Neuronal stem cell (in vitro differentiated cells): ENCODE measurements at regions not wholly inside any gene's neighbourhood (a gene's known extent, or its start where the extent isn't known, plus 50 kb on each side); places are given as distances from the start of the nearest gene placed in this dataset.
"Not testable (repeated sequence)": the region's sequence is repeated elsewhere in the genome, so short reads cannot be mapped to it uniquely, and the experiment has no call there.

Experiments
- DNase-seq: peaks from one replicate; pipeline ENCODE4 v3.0.0-alpha.2; 2013; ENCODE audit warnings: low spot score
- H2AFZ ChIP-seq: one replicate; pipeline ENCODE4 v1.6.1; 2013; ENCODE audit warnings: mild to moderate bottlenecking, low read length, inconsistent platforms
- H2AK5ac ChIP-seq: 2 replicates; pipeline ENCODE4 v1.6.1; 2013; ENCODE audit warnings: low read depth, mild to moderate bottlenecking, inconsistent platforms, low read length, moderate library complexity, mixed read lengths
- H2BK120ac ChIP-seq: 2 replicates; pipeline ENCODE4 v1.6.1; 2013; ENCODE audit warnings: low read depth, mild to moderate bottlenecking, inconsistent platforms, low read length, moderate library complexity, mixed read lengths
- H2BK12ac ChIP-seq: one replicate; pipeline ENCODE4 v1.6.1; 2013; ENCODE audit warnings: low read length, inconsistent platforms
- H2BK15ac ChIP-seq: 2 replicates; pipeline ENCODE4 v1.6.1; 2013; ENCODE audit warnings: mild to moderate bottlenecking, low read length, inconsistent platforms, mixed read lengths
- H2BK5ac ChIP-seq: one replicate; pipeline ENCODE4 v1.6.1; 2013; ENCODE audit warnings: inconsistent platforms, mild to moderate bottlenecking, low read length, moderate library complexity
- H3K14ac ChIP-seq: one replicate; pipeline ENCODE4 v1.6.1; 2013; ENCODE audit warnings: low read length, inconsistent platforms
- H3K18ac ChIP-seq: 2 replicates; pipeline ENCODE4 v1.6.1; 2013; ENCODE audit warnings: low read length, inconsistent platforms
- H3K23ac ChIP-seq: 2 replicates; pipeline ENCODE4 v1.6.1; 2013; ENCODE audit warnings: low read depth, mild to moderate bottlenecking, mixed read lengths, low read length, inconsistent platforms; ENCODE audit not compliant: poor library complexity
- H3K27ac ChIP-seq: replicated peaks from 3 replicates; pipeline ENCODE4 v1.5.1; 2013; ENCODE audit warnings: low read length, inconsistent platforms
- H3K27me3 ChIP-seq, 3 experiments: 2 replicates each; pipeline ENCODE4 v1.6.1; 2013; ENCODE audit warnings: low read length in 3 of 3, mild to moderate bottlenecking in 2 of 3, inconsistent platforms in 1 of 3, low read depth in 1 of 3, mixed read lengths in 1 of 3, moderate library complexity in 1 of 3; ENCODE audit not compliant: control insufficient read depth in 3 of 3, insufficient read depth in 3 of 3
- H3K36me3 ChIP-seq, 2 donors: replicated peaks in 1 of 2; 2 replicates each; pipeline ENCODE4 v1.6.1; 2013; ENCODE audit warnings: low read length in 2 of 2; ENCODE audit not compliant: control insufficient read depth in 2 of 2, insufficient read depth in 2 of 2
- H3K4ac ChIP-seq: 2 replicates; pipeline ENCODE4 v1.6.1; 2013; ENCODE audit warnings: inconsistent platforms, mild to moderate bottlenecking, low read length, moderate library complexity
- H3K4me1 ChIP-seq, 2 donors: 1 replicate in 1 of 2; 2 replicates in 1 of 2; pipeline ENCODE4 v1.6.1; 2013; ENCODE audit warnings: low read length in 2 of 2, low read depth in 1 of 2; ENCODE audit not compliant: control insufficient read depth in 2 of 2, insufficient read depth in 1 of 2
- H3K4me2 ChIP-seq: one replicate; pipeline ENCODE4 v1.6.1; 2013; ENCODE audit warnings: mild to moderate bottlenecking, low read length, inconsistent platforms; ENCODE audit not compliant: insufficient read depth, poor library complexity, severe bottlenecking
- H3K4me3 ChIP-seq, 2 donors: 2 replicates each; pipeline ENCODE4 v1.5.1; 2013; ENCODE audit warnings: low read length in 2 of 2, mild to moderate bottlenecking in 2 of 2, inconsistent platforms in 1 of 2, moderate library complexity in 1 of 2
- H3K79me1 ChIP-seq: one replicate; pipeline ENCODE4 v1.6.1; 2013; ENCODE audit warnings: low read depth, mild to moderate bottlenecking, inconsistent platforms, low read length, moderate library complexity
- H3K9ac ChIP-seq: one replicate; pipeline ENCODE4 v1.6.1; 2013; ENCODE audit warnings: mild to moderate bottlenecking, low read depth, low read length, inconsistent platforms; ENCODE audit not compliant: poor library complexity
- H3K9me3 ChIP-seq, 2 donors: replicated peaks in 1 of 2; 2 replicates each; pipeline versions ENCODE3 to v1.6.1; 2013; ENCODE audit warnings: low read length in 2 of 2, mild to moderate bottlenecking in 2 of 2, inconsistent platforms in 1 of 2, low read depth in 1 of 2, mixed read lengths in 1 of 2, moderate library complexity in 1 of 2; ENCODE audit not compliant: control insufficient read depth in 2 of 2, insufficient read depth in 1 of 2
- H4K8ac ChIP-seq: one replicate; pipeline ENCODE4 v1.6.1; 2013; ENCODE audit warnings: low read depth, mild to moderate bottlenecking, inconsistent platforms, low read length, moderate library complexity
- H4K91ac ChIP-seq: one replicate; pipeline ENCODE4 v1.6.1; 2013; ENCODE audit warnings: low read length, low read depth, mild to moderate bottlenecking, inconsistent platforms; ENCODE audit not compliant: poor library complexity
- WGBS, 2 donors: extraction: QIAGEN DNeasy Blood & Tissue Kit; methylation state at CpG; one replicate each; pipeline ENCODE4 v1.1.7; 2013; ENCODE audit warnings: missing lambda C conversion rate in 2 of 2, mixed read lengths in 1 of 2; ENCODE audit not compliant: insufficient read length in 2 of 2, insufficient replicate concordance in 1 of 2; ENCODE audit errors: extremely low coverage in 2 of 2; 5-methylcytosine and 5-hydroxymethylcytosine counted together

GRCh38 chr1:69109277-69109676 lies 458.4 kb upstream of the LRRC7 start:
- H4K91ac ChIP-seq, result no peak overlapping the region
- no peak overlapping the region for H2BK12ac ChIP-seq
- no peak overlapping the region for H2BK5ac ChIP-seq
- H2BK120ac ChIP-seq, result no peak overlapping the region
- no peaks in the 10 kb centered on the region for H3K27me3 ChIP-seq
- H3K27ac ChIP-seq, result no peak overlapping the region
- no peak overlapping the region for H3K4me2 ChIP-seq
- peaks cover 0 to 1% of the 10 kb centered on the region in 2 donors for H3K9me3 ChIP-seq
- DNase-seq, result no peak
- H3K79me1 ChIP-seq, result no peaks in the 10 kb centered on the region
- H2AK5ac ChIP-seq, result no peak overlapping the region
- H3K4ac ChIP-seq, result no peak overlapping the region
- H2BK15ac ChIP-seq, result no peak overlapping the region
- WGBS, 2 donors, result no CpG with 5 or more reads among the region's 4 CpGs
- no peak overlapping the region for H4K8ac ChIP-seq
- H3K14ac ChIP-seq, result no peak overlapping the region
- no peak overlapping the region for H3K23ac ChIP-seq
- H3K9ac ChIP-seq, result no peak overlapping the region
- no peak overlapping the region for H3K4me3 ChIP-seq
- no peak overlapping the region for H2AFZ ChIP-seq
- no peaks in the 10 kb centered on the region for H3K36me3 ChIP-seq
- peaks cover 0 to 2% of the 10 kb centered on the region in 2 donors for H3K4me1 ChIP-seq
- no peak overlapping the region for H3K18ac ChIP-seq

- Histone ChIP-seq H3K27me3 (no peaks in the 10 kb centered on the region), H3K9me3 (peaks cover 0 to 1% of the 10 kb centered on the region in 2 donors), H3K9ac (no peak overlapping the region), H4K8ac (no peak overlapping the region), H3K4me3 (no peak overlapping the region), H3K4me2 (no peak overlapping the region), H3K36me3 (no peaks in the 10 kb centered on the region), H2BK120ac (no peak overlapping the region), H4K91ac (no peak overlapping the region), H3K23ac (no peak overlapping the region), H3K18ac (no peak overlapping the region), H2BK15ac (no peak overlapping the region), H3K79me1 (no peaks in the 10 kb centered on the region), H3K4me1 (peaks cover 0 to 2% of the 10 kb centered on the region in 2 donors), H2AFZ (no peak overlapping the region), H3K27ac (no peak overlapping the region), H2AK5ac (no peak overlapping the region), H2BK5ac (no peak overlapping the region), H3K4ac (no peak overlapping the region), H3K14ac (no peak overlapping the region), H2BK12ac (no peak overlapping the region)
- WGBS, 2 donors, result no CpG with 5 or more reads among the region's 1 CpG
- DNase-seq, result no peak
Measured at GRCh38 chr1:69110851-69111250, 456.9 kb upstream of the LRRC7 start.

- H3K27me3 ChIP-seq, H3K4me2 ChIP-seq, H3K23ac ChIP-seq, DNase-seq, H2BK15ac ChIP-seq, H4K91ac ChIP-seq, H3K14ac ChIP-seq, H3K4me3 ChIP-seq, H3K9me3 ChIP-seq, H2AK5ac ChIP-seq, H3K9ac ChIP-seq, H3K79me1 ChIP-seq, H4K8ac ChIP-seq, H3K18ac ChIP-seq, H3K4me1 ChIP-seq, H3K27ac ChIP-seq, H2BK12ac ChIP-seq, H3K4ac ChIP-seq, H2BK5ac ChIP-seq, H2BK120ac ChIP-seq, H3K36me3 ChIP-seq: not testable (repeated sequence)
- WGBS, 2 donors, result no CpG with 5 or more reads among the region's 24 CpGs
- peak overlapping the region; percentile 59 for H2AFZ ChIP-seq
Measured at GRCh38 chr1:69120126-69120741, 447.5 kb upstream of the LRRC7 start.

- Histone ChIP-seq H3K14ac (no peak overlapping the region), H3K9ac (no peak overlapping the region), H4K91ac (no peak overlapping the region)
Measured at GRCh38 chr1:69120817-69121216, 446.9 kb upstream of the LRRC7 start.

More at GRCh38 chr1:69120817-69121216, 446.9 kb upstream of the LRRC7 start:
- Histone ChIP-seq H3K79me1 (no peaks in the 10 kb centered on the region), H2BK120ac (no peak overlapping the region), H3K27ac (no peak overlapping the region), H3K4ac (no peak overlapping the region), H4K8ac (no peak overlapping the region), H3K4me1 (no peaks in the 10 kb centered on the region), H2AK5ac (no peak overlapping the region), H3K27me3 (no peaks in the 10 kb centered on the region), H2BK15ac (no peak overlapping the region), H3K36me3 (no peaks in the 10 kb centered on the region), H2AFZ (no peak overlapping the region), H3K4me2 (no peak overlapping the region), H3K23ac (no peak overlapping the region), H3K9me3 (no peaks in the 10 kb centered on the region), H2BK12ac (no peak overlapping the region), H3K4me3 (no peak overlapping the region), H3K18ac (no peak overlapping the region), H2BK5ac (no peak overlapping the region)
- no CpG with 5 or more reads among the region's 3 CpGs for WGBS, 2 donors
- DNase-seq, result no peak
